ENCODE measurements at regions not wholly inside any gene's neighbourhood (a gene's known extent, or its start where the extent isn't known, plus 50 kb on each side); places are given as distances from the start of the nearest gene placed in this dataset.
"Not testable (repeated sequence)": the region's sequence is repeated elsewhere in the genome, so short reads cannot be mapped to it uniquely, and the experiment has no call there.

DNA sequence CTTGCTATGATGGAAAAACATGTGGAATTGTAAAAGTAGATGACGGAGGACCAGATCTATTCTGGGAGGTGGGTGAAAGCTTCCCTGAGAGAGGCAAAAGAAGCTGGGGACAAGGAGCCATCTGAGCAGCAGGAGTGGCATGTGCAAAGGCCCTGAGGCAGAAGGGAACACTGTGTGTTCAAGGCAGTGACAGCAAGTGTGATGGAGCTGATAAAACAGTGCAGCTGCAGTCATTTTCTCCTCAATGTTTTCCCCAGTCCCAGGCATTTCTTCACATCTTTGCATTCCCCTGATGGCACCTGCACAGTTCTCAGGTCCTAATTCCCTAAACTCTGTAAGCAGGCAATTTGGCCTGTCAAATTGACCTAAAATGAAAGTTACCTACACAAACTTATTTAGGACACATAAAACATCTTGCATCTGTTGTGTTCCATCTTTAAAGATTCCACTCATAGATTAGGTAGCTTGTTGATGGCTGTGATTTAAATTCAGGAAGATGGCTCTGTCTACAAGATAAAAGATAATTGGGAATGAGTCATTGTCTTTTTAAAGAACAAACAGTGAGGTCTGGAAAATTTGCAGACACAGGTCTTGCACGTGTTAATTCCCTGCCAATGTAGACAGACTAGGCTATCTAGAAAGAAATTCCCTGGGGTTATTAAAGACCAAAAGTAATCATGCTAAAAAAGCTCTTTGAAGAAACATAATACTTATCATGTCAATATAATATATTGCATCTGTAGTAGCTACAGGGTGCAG lies 289.6 kb upstream of the SGCD start:
- DNase-seq: no peak

DNA sequence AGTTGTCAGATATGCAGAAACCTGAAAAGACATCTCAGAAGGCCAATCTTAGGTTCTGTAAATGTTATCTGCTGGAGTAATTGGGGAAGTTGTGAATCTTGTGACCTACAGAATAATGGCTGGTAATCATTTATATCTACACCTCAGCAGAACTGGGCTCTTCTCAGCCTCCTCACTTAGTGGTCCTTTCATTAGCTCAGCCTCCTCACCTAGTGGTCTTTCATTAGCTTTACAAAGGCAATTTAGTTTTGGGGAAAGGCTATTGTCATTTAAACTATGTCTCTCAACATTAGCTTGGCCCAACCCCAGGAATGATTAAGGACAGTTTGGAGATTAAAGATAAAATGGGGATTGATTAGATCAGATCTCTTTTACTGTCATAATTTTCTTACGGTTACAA lies 284.2 kb upstream of the SGCD start:
- no peak for DNase-seq

DNA sequence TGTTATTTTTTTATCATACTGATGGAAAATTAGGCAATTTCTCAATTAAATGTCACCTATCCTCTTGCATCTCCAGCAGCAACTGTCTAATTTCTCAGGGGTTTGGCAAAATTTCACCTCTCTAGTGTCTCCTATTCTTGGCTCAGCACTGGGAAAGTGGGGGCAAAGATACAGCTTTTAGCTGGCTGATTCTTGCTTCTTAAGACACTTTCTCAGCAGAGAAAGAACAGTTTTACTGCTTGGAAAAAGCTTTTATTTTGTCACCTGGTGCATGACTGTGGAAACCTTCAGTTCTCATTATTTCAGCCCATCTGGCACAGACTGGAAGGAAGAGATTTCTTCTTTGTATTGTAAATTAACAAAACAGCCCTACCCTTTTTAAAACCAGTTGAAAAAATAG lies 283.6 kb upstream of the SGCD start:
- DNase-seq: no peak

DNA sequence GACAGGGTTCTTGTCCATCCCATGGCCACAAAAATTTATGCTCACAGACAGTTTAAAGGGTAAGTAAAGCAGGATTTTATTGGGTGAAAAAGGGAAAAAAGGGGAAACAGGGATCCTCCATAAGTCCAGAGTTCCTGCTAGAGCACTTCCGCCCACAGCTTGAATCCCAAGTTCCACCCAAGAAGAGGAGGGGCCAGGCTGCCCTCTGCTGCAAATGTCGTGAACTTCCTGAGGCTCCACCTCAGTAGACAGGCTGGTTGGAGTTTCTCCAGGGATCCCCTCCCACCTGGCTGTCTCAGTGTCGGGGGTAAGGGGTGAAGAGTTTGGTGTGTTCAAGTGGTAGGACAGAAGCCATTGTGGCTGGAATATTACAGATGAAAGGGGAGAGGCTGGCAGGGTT lies 275.0 kb upstream of the SGCD start:
- no peak for DNase-seq

DNA sequence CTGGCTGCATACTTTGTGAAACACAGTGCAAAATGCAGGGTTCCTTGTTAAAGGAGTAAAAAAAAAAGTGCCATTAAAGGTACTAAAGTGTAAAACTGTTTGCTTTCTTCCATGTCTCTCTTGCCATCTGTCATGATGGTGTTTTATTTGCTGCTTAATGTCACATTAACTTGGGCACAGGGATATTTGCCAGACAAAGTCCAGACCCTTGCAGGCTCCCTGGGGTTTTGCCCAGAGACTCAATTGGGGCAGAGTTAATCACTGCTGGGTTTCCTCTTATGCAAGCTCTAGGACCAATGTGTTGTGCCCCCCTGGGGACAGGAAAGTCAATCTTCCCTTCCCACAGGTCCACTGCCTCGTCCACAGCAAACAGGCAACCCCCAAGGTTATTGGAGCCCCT lies 274.3 kb upstream of the SGCD start:
- no peak for DNase-seq

DNA sequence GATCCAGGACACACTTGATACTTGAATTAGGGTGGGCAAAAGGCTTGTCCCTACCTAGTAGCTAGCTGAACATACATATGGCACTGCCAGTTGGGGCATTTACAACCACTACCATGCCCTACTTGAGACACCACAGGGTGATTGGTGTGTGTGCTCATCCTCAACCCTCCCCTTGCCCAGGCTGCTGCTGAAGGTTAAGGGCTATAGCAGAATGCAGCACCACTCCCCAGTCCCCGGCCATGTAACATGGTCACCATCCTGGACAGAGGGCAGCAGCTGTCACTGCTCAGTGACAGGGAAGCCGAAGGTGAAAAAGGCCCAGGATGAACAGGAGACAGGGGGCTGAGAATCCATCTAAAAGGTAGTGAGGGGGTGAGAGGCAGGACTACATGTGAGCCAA lies 273.9 kb upstream of the SGCD start:
- no peak for DNase-seq

DNA sequence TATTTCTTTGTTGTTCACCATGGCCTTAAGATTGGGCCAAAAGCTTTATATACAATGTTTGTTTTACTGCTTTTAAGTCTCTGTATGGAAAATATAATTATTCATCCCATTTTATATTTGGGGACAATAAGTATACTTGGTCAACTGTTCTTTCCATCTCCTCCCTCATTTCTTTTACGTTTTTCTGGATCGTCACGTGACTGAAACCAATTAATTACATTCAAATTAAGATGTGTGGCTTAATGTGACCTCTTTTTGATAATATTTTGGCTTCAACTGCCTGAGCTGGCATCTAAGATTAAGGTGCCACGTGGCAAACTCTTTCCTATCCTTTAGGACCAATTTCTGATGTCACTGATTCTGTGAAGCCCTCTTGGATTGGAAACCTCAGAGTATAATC lies 250.1 kb upstream of the SGCD start:
- no peak for DNase-seq

DNA sequence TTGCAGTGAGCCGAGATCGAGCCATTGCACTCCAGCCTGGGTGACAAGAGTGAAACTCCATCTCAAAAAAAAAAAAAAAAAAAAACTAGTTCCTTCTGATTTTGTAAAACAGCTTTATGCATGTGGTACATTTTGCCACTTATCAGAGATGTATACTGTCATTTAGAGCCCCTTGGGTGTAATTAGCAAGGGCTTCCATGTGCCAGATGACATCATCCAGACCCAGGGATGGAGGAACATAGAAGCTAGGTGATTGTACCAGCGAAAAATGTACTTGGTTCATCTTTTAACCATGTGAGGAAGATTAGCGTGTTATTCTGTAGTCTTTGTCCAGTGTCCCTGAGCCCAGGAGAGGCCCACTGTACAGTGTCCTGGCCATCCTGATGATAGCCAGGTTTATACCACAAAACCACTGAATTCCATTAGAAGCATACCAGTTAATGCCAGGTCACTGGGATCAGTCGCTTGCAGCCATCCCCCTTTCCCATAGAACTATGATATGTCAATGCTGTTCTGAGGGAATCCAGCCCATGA lies 239.3 kb upstream of the SGCD start:
- no peak for DNase-seq

DNA sequence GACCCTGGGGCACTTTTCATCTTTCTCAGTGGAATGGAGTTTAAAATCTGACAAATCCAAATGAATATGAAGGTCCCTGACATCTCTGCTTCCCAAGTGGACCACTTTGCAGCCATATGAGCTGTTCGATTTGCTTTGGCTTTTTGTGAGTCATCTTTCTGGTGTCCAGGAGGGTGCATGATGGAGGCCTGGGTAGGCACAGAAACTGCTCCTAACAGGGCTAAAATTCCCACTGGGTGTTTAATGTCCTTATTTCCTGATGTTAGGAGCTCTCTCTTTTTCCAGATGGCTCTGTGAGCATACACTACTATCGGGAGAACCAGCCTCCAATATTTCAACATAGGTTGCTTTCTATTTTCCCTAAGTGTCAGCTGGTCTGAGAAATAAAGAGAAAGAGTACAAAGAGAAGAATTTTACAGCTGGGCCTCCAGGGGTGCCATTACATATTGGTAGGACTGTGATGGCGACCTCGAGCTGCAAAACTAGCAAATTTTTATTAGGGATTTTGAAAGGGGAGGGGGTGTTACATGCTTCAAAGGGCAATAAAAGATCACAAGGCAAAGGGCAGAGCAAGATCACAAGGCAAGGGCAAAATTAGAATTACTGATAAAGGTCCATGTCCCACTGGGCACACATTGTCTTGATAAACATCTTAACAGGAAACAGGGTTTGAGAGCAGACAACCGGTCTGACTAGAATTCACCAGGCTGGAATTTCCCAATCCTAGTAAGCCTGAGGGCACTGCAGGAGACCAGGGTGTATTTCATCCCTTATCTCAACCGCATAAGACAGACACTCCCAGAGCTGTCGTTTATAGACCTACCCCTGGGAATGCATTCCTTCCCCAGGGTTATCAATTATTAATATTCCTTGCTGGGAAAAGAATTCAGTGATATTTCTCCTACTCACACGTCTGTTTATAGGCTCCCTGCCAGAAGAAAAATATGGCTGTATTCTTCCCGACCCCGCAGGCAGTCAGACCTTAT lies 236.7 kb upstream of the SGCD start:
- not testable (repeated sequence) for DNase-seq

DNA sequence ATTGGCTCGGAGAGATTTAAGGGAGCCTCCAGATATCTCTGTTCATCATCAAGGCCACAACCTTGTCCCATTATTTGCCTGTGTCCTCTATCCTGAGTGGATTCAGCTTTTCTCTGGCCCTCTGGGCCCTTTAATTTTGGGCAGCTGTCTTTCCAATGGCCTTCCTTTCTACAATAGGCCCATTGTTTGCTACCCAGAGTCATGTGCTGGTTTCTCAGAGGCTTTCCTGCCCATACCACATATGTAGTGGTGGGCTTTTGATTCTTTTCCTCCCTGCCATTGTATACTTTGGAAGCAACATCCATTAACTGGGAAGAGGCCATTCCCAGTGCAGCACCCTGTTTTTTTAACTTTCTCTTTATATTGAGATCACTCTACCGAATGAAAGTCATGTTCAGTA lies 233.9 kb upstream of the SGCD start:
- DNase-seq: no peak

DNA sequence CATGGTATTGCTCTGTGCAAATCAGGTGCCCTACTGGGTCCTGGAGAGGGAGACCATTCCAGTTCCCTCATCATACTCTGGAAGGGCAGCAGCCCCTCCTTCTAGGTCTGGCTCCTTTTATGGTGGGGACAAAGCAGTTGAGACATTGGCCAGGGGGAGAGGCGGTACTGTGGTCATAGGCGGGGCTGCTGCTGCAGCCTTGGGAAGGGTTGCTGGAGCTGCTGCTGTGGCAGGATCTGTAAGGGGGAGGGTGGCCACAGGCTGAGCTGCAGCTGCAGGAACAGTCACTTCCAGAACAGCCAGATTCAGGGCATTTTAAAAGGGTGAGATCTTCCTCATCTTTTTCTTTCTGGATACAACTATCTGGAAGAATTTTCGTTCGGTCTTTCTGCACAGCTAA lies 233.0 kb upstream of the SGCD start:
- peak; percentile 1 to 19 (median 11) for DNase-seq

DNA sequence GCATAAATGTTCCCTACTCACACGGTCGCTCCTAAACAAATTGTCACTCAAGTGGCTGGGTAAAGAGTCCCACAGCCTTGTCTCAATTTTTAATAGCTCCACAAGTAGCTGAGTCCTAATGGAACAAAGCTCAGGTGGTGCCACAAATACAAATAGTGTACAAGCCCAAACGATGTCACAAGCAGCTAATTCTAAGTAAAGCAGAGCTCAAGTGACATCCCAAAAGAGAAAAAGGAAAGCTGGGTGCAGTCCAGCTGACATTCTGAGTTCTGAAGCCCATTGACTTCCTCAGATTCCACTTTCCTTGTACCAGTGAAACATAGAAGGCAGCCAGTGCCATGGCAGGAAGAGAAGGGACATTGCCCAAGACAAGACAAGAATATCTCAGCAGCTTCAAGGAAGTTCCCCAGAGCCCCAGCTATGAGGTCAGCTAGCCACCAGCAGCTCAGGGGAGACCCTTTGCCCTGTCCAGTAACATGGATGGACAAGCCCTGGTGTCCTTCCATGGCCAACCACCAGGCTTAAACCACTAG lies 231.2 kb upstream of the SGCD start:
- no peak for DNase-seq

DNA sequence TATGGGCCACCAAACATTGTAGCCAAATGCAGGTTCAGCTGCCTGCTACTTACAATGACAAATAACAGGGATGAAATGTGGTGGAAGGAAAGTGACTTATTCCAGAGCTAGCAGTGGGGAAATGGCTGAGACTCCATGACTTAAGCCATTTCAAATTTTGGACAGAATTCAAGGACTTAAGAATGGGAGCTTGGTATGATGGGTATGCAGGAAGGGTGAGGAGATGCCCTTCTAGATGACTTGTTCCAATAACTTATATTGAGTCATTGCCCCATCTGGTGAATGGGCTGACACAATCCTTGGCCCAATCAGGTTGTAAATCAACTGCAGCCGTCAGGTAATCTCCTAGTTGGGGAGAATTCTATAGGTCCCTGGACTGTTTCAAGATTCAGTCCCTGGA lies 230.7 kb upstream of the SGCD start:
- peak in 1 of 3 donors; percentile 53 for DNase-seq

DNA sequence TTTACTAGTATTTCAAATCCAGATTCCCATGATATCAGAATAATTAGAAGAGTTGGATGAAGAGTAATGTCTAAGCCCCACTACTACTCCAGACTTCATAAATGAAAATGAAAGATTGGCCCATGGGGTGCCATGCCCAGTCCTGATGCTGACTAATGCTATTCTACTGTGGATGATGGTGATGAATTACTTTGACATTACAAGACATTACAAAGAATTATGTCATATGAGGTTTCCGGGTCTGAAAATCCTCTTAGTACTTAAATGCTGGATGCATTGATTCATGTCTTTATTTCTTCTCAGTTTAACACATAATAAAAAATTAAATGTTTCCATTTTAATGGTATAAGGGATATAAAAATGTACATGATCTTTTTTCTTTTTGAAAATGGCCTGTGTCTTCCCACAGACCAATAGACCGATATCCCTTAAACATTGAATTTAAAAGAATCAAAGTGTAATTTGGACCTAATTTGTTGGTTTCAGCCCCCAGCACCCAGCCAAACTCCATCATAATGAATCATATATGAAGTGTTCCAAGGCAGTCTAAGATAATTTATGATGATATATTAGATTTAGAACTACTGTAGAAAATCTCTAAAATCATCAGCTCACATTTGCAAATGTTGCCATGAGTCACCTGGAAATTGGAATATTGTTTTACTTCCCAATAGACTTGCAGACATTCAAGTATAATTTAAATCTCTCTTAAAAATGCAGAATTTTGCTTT lies 223.6 kb upstream of the SGCD start:
- DNase-seq: no peak

DNA sequence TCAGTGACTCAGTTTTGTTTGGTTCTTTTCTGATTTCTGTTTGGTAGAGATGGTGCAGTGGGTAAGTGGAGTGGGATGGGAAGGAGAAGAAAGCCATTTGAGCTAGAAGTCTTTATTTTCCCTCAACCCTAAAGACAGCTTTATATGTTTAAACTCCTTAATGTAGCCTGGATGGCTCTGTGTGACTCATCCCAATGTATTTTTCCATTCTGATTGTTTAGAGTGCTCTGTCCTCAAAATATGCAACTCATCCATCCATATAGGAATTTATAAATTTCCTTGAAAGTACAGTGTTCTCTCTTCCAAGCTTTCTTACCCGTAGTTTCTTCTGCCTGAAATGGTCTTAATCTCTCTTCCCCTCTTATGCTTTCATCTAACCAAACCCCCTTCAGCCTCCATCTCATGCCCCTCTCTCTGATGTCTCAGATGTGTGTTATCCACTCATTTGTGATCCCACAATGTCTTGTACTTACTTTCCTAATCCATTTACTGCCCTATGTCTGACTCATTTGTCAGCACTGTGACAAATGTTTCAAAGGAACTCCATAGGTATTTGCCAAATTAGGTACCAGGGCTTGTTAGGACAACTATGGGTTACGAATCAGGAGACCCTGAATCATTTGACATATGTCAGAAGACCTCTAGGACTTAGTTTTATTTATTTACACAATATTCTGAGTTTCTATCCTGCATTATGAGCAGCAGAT lies 217.5 kb upstream of the SGCD start:
- DNase-seq: no peak

DNA sequence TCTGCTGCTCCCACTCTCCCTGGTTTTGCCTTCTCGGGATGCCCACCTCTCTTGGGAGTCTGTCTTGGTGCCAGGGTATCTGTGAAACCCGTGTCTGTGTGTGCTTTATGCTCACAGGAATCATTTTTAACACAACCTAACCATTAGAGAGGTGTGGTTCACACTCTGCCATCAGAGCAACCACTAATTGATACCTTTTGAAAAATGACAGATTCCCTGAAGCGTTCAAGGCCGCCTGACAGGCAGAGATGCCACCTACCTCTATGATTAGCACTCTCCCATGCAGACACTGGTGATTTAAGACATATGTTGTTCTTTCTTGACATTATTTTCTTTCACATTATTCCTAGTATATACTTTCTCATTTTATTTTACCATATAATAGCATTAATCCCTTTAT lies 207.3 kb upstream of the SGCD start:
- no peak for DNase-seq

DNA sequence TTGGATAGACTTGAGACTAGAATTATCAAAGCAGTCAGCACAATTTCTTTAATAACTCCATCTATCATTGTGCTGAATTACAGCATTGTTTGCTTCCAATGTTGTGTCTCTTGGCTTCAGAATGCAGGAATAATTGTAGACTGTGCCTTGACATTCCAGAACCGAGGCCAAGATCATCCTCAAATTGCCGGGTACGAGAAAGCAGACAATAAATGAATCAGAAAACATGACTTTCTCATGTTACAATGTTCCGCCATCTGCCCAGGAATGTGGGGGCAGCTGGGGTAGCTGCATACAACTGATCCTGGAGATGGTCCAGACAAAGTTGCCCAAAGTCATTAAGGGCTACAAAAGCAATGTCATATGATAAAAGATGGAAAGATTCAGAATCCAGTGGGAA lies 206.2 kb upstream of the SGCD start:
- DNase-seq: peak; percentile 40 to 76 (median 61)

DNA sequence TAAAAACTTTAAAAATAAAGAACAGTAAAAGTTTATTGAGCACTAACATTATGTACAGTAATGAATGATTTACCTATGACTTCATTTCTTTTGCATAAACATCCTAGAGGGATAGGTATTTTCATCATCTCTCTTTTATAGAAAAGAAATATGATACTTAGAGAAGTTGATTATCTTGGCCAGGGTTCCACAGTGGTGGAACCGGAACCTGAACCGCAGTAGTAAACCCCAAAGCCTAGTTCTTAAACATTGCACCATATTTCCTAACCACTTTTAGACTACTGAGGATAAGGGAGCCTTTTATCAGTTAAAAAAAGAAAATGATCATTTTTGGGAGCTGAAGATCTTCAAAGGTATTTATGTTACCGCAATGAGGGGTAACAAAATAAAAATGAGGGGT lies 205.7 kb upstream of the SGCD start:
- DNase-seq: peak in 1 of 3 donors; percentile 14

DNA sequence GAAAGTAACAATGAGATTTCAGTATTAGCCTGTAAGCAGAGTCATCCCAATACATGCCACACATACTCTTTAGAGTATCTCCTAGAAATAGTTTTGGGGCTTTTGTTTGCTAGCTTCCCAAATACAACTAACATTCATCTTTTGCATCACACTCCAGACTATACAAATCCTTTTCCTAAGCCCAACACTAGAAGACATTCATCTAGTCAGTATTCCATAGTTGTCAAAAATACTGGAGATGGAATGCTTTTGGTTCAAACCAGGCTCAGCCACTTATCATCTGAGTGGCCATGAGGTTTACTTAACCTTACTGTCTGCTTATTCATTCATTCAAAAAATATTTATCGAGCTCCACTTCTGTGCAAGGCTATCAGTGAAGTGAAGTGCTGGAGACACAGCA lies 205.1 kb upstream of the SGCD start:
- no peak for DNase-seq

DNA sequence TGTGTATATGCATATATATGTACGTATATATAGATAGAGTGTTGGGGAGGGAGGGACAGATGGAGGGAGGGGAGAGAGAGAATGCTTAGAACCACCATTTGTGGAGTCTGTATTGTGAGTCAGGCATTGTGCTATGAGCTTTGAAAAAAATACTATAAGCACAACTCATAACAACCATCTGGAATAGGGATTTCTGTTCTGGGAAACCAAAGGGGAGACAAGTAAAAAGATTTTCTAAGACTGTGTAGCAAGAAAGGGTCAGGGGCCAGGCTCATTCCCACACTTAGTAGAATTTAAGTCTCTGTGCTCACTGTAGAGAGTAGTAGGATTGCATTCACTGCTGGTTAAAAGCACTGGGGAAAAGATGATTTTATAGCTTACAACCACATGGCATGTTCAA lies 202.3 kb upstream of the SGCD start:
- peak in 1 of 3 donors; percentile 18 for DNase-seq

DNA sequence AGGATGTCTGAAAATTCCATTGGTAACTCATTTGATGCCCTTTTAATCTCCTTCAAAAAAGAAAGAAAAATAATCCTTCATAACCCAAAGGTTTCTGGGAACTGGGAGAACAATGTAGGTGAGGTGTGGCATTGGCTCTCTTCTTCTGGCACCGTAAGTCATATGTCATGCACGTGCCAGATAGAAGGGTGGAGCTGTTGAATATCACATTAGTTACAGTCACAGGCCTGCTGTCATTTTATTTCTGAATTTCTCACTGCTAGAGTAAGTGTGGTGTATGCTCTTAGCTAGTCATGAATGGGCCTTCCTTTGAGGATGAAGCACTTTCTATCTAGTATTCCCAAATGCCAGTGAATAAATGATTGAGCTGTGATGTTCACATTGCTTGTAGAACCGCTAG lies 201.8 kb upstream of the SGCD start:
- peak in 1 of 3 donors; percentile 20 for DNase-seq
